ENCODE measurements at regions not wholly inside any gene's neighbourhood (a gene's known extent, or its start where the extent isn't known, plus 50 kb on each side); places are given as distances from the start of the nearest gene placed in this dataset.
"Not testable (repeated sequence)": the region's sequence is repeated elsewhere in the genome, so short reads cannot be mapped to it uniquely, and the experiment has no call there.

GRCh38 chr2:239598732-239599090 is 197.9 kb upstream of the HDAC4 start:
- peaks cover 5% of the 10 kb centered on the region for H3K4me1 Mint-ChIP-seq (ENCODE audit: low read depth)
- no peaks in the 10 kb centered on the region for H3K9me3 Mint-ChIP-seq
- H3K27ac Mint-ChIP-seq: no peak overlapping the region
- no peak for DNase-seq
- H3K27me3 Mint-ChIP-seq: no peaks in the 10 kb centered on the region
- H3K36me3 Mint-ChIP-seq (ENCODE audit: low read depth): no peaks in the 10 kb centered on the region
- no peak overlapping the region for H3K4me3 Mint-ChIP-seq

GRCh38 chr2:239598011-239598731 is 197.4 kb upstream of the HDAC4 start:
- no peaks in the 10 kb centered on the region for H3K9me3 Mint-ChIP-seq
- H3K27ac Mint-ChIP-seq: no peak overlapping the region
- H3K36me3 Mint-ChIP-seq (ENCODE audit: low read depth): no peaks in the 10 kb centered on the region
- peaks cover 5% of the 10 kb centered on the region for H3K4me1 Mint-ChIP-seq (ENCODE audit: low read depth)
- peak; percentile 13 for DNase-seq
- H3K27me3 Mint-ChIP-seq: no peaks in the 10 kb centered on the region
- H3K4me3 Mint-ChIP-seq: no peak overlapping the region

- Mint-ChIP-seq H3K4me1 (ENCODE audit: low read depth) (peaks cover 4% of the 10 kb centered on the region), H3K27ac (no peak overlapping the region), H3K36me3 (ENCODE audit: low read depth) (no peaks in the 10 kb centered on the region)
These were observed 196.4 kb upstream of the HDAC4 start for GRCh38 chr2:239597216-239597615.

GRCh38 chr2:239596792-239597191 is 196.0 kb upstream of the HDAC4 start:
- Mint-ChIP-seq H3K27ac (no peak overlapping the region), H3K4me1 (ENCODE audit: low read depth) (no peaks in the 10 kb centered on the region), H3K4me3 (no peak overlapping the region), H3K36me3 (ENCODE audit: low read depth) (no peaks in the 10 kb centered on the region), H3K27me3 (no peaks in the 10 kb centered on the region), H3K9me3 (peaks cover 7% of the 10 kb centered on the region)
- no peak for DNase-seq

More at GRCh38 chr2:239597216-239597615, 196.4 kb upstream of the HDAC4 start:
- H3K9me3 Mint-ChIP-seq: peaks cover 3% of the 10 kb centered on the region
- DNase-seq: peak; percentile 24
- H3K27me3 Mint-ChIP-seq: no peaks in the 10 kb centered on the region
- H3K4me3 Mint-ChIP-seq: no peak overlapping the region

GRCh38 chr2:239596253-239596652 is 195.4 kb upstream of the HDAC4 start:
- H3K4me3 Mint-ChIP-seq: no peak overlapping the region
- DNase-seq: no peak
- H3K27me3 Mint-ChIP-seq: no peaks in the 10 kb centered on the region
- no peaks in the 10 kb centered on the region for H3K36me3 Mint-ChIP-seq (ENCODE audit: low read depth)
- H3K27ac Mint-ChIP-seq: no peak overlapping the region
- H3K9me3 Mint-ChIP-seq: peaks cover 7% of the 10 kb centered on the region
- H3K4me1 Mint-ChIP-seq (ENCODE audit: low read depth): no peaks in the 10 kb centered on the region

GRCh38 chr2:239595726-239596125 is 194.9 kb upstream of the HDAC4 start:
- Mint-ChIP-seq H3K4me1 (ENCODE audit: low read depth) (no peaks in the 10 kb centered on the region), H3K4me3 (no peak overlapping the region), H3K27ac (no peak overlapping the region), H3K36me3 (ENCODE audit: low read depth) (no peaks in the 10 kb centered on the region), H3K9me3 (peaks cover 7% of the 10 kb centered on the region), H3K27me3 (no peaks in the 10 kb centered on the region)
- no peak for DNase-seq

- Mint-ChIP-seq H3K27ac (no peak overlapping the region), H3K9me3 (peaks cover 7% of the 10 kb centered on the region), H3K4me1 (ENCODE audit: low read depth) (no peaks in the 10 kb centered on the region), H3K4me3 (no peak overlapping the region), H3K27me3 (no peaks in the 10 kb centered on the region), H3K36me3 (ENCODE audit: low read depth) (no peaks in the 10 kb centered on the region)
- peak; percentile 22 for DNase-seq
These were observed 194.2 kb upstream of the HDAC4 start for GRCh38 chr2:239594772-239595608.

- H3K9me3 Mint-ChIP-seq: peaks cover 7% of the 10 kb centered on the region
- H3K27me3 Mint-ChIP-seq: no peaks in the 10 kb centered on the region
- H3K4me3 Mint-ChIP-seq: no peak overlapping the region
- H3K36me3 Mint-ChIP-seq (ENCODE audit: low read depth): no peaks in the 10 kb centered on the region
- H3K4me1 Mint-ChIP-seq (ENCODE audit: low read depth): no peaks in the 10 kb centered on the region
- no peak overlapping the region for H3K27ac Mint-ChIP-seq
- peak; percentile 5 for DNase-seq
These were observed 193.4 kb upstream of the HDAC4 start for GRCh38 chr2:239594019-239594771.

- H3K27ac Mint-ChIP-seq: no peak overlapping the region
- peak; percentile 20 for DNase-seq
- H3K4me1 Mint-ChIP-seq (ENCODE audit: low read depth): no peaks in the 10 kb centered on the region
- H3K36me3 Mint-ChIP-seq (ENCODE audit: low read depth): no peaks in the 10 kb centered on the region
- no peaks in the 10 kb centered on the region for H3K27me3 Mint-ChIP-seq
- peaks cover 7% of the 10 kb centered on the region for H3K9me3 Mint-ChIP-seq
- no peak overlapping the region for H3K4me3 Mint-ChIP-seq
These were observed 192.6 kb upstream of the HDAC4 start for GRCh38 chr2:239593455-239593854.

GRCh38 chr2:239592629-239593290 is 191.9 kb upstream of the HDAC4 start:
- not testable (repeated sequence) for H3K4me3 Mint-ChIP-seq; H3K27me3 Mint-ChIP-seq; H3K4me1 Mint-ChIP-seq (ENCODE audit: low read depth); H3K27ac Mint-ChIP-seq; DNase-seq; H3K9me3 Mint-ChIP-seq; H3K36me3 Mint-ChIP-seq (ENCODE audit: low read depth)

GRCh38 chr2:239590995-239591915 is 190.4 kb upstream of the HDAC4 start:
- no peaks in the 10 kb centered on the region for H3K36me3 Mint-ChIP-seq (ENCODE audit: low read depth)
- H3K9me3 Mint-ChIP-seq: peaks cover 7% of the 10 kb centered on the region
- H3K4me3 Mint-ChIP-seq: no peak overlapping the region
- H3K27me3 Mint-ChIP-seq: peaks cover 6% of the 10 kb centered on the region
- no peak for DNase-seq
- H3K27ac Mint-ChIP-seq: no peak overlapping the region
- H3K4me1 Mint-ChIP-seq (ENCODE audit: low read depth): no peaks in the 10 kb centered on the region

- Mint-ChIP-seq H3K4me3 (no peak overlapping the region), H3K27me3 (peaks cover 10% of the 10 kb centered on the region)
These were observed 189.5 kb upstream of the HDAC4 start for GRCh38 chr2:239590276-239590675.

GRCh38 chr2:239589833-239590232 is 189.0 kb upstream of the HDAC4 start:
- Mint-ChIP-seq H3K36me3 (ENCODE audit: low read depth) (no peaks in the 10 kb centered on the region), H3K9me3 (peaks cover 7% of the 10 kb centered on the region), H3K4me3 (no peak overlapping the region), H3K27me3 (peaks cover 13% of the 10 kb centered on the region), H3K4me1 (ENCODE audit: low read depth) (no peaks in the 10 kb centered on the region), H3K27ac (no peak overlapping the region)
- no peak for DNase-seq

More at GRCh38 chr2:239590276-239590675, 189.5 kb upstream of the HDAC4 start:
- no peaks in the 10 kb centered on the region for H3K4me1 Mint-ChIP-seq (ENCODE audit: low read depth)
- peaks cover 7% of the 10 kb centered on the region for H3K9me3 Mint-ChIP-seq
- no peaks in the 10 kb centered on the region for H3K36me3 Mint-ChIP-seq (ENCODE audit: low read depth)
- H3K27ac Mint-ChIP-seq: no peak overlapping the region
- DNase-seq: no peak
